ENCODE measurements at regions not wholly inside any gene's neighbourhood (a gene's known extent, or its start where the extent isn't known, plus 50 kb on each side); places are given as distances from the start of the nearest gene placed in this dataset.

DNA sequence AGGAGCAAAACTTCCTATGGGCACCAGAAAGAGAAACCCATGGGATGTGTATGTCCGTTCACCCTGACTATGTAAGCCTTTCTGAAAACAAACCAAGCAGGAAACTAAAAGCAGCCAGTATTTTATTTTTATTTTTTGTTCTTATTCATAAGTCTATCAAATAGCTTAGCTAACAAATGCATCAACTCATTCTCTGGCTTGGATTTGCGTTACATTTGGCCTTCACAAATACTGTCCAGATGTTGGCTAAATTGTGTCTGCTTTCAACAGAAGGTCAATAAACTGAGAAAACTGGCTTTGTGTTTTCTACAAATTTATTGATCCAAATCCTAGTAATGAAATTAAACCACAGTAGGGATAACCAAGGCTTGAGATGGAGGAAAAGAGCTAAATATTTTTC is 379.0 kb downstream of the NOVA1 start:
- Mint-ChIP-seq H3K4me3 (no peak overlapping the region), H3K27ac (no peak overlapping the region), H3K36me3 (ENCODE audit: insufficient read depth in 1 of 3, low read depth in 3 of 3) (no peaks in the 10 kb centered on the region), H3K9me3 (no peaks in the 10 kb centered on the region), H3K27me3 (ENCODE audit: low read depth) (no peaks in the 10 kb centered on the region), H3K4me1 (peaks cover 6% of the 10 kb centered on the region in 2 experiments)
- H3K14ac ChIP-seq (ENCODE audit: insufficient read depth, low read length), result no peak overlapping the region
- DNase-seq, result no peak
- H3K23ac ChIP-seq (ENCODE audit: insufficient read length, low read depth, low read length), result no peak overlapping the region
- no peak overlapping the region for H3K18ac ChIP-seq (ENCODE audit: insufficient read length, low read depth, low read length)
- H2AK5ac ChIP-seq (ENCODE audit: insufficient read length, low read length), result no peak overlapping the region
- no peak overlapping the region for H4K91ac ChIP-seq (ENCODE audit: insufficient read length, low read depth, low read length)
- no peaks in the 10 kb centered on the region for H3K79me1 ChIP-seq (ENCODE audit: insufficient read depth, low read depth, low read length, poor library complexity, severe bottlenecking)
- no peak overlapping the region for H3T11ph ChIP-seq (ENCODE audit: low read length)
- no peak overlapping the region for H4K5ac ChIP-seq (ENCODE audit: insufficient read length, low read depth, low read length)
- H2AFZ ChIP-seq (ENCODE audit: low read length), result no peak overlapping the region
- no peaks in the 10 kb centered on the region for H3K23me2 ChIP-seq (ENCODE audit: insufficient read length, low read depth, low read length, poor library complexity, severe bottlenecking)
- no peak overlapping the region for H2BK20ac ChIP-seq (ENCODE audit: low read depth, low read length, poor library complexity, severe bottlenecking)
- H4K8ac ChIP-seq (replicated peaks; ENCODE audit: insufficient read length, low read depth, low read length), result no peak overlapping the region
- no peaks in the 10 kb centered on the region for H3K4me1 ChIP-seq (ENCODE audit: insufficient read depth, low read length)
- no peak overlapping the region for H2BK12ac ChIP-seq (ENCODE audit: insufficient read length, low read depth, low read length)
- H2BK120ac ChIP-seq (ENCODE audit: low read depth, low read length, poor library complexity, severe bottlenecking), result no peak overlapping the region
- H2BK5ac ChIP-seq (ENCODE audit: insufficient read length, low read length), result no peak overlapping the region
- H3K9me3 ChIP-seq (ENCODE audit: control insufficient read depth, low read depth, low read length), result no peaks in the 10 kb centered on the region
- no peak overlapping the region for H3K27ac ChIP-seq (ENCODE audit: insufficient read length, low read depth, low read length)
- H3K27me3 ChIP-seq (ENCODE audit: insufficient read depth, low read length), result no peaks in the 10 kb centered on the region
- H3K4ac ChIP-seq (ENCODE audit: low read depth, low read length), result no peak overlapping the region
- TF ChIP-seq, protein P1, sequence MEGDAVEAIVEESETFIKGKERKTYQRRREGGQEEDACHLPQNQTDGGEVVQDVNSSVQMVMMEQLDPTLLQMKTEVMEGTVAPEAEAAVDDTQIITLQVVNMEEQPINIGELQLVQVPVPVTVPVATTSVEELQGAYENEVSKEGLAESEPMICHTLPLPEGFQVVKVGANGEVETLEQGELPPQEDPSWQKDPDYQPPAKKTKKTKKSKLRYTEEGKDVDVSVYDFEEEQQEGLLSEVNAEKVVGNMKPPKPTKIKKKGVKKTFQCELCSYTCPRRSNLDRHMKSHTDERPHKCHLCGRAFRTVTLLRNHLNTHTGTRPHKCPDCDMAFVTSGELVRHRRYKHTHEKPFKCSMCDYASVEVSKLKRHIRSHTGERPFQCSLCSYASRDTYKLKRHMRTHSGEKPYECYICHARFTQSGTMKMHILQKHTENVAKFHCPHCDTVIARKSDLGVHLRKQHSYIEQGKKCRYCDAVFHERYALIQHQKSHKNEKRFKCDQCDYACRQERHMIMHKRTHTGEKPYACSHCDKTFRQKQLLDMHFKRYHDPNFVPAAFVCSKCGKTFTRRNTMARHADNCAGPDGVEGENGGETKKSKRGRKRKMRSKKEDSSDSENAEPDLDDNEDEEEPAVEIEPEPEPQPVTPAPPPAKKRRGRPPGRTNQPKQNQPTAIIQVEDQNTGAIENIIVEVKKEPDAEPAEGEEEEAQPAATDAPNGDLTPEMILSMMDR (conservative IDR thresholded peaks at IDR 0.05), result no peak
- no peak overlapping the region for H2BK15ac ChIP-seq (ENCODE audit: low read depth, low read length)
- no peaks in the 10 kb centered on the region for H4K20me1 ChIP-seq (ENCODE audit: control insufficient read depth, insufficient read depth, insufficient read length)
- no peaks in the 10 kb centered on the region for H3K79me2 ChIP-seq (ENCODE audit: insufficient read depth, low read length)
- no peak overlapping the region for H3K9ac ChIP-seq (ENCODE audit: extremely low read depth, insufficient read length, low read length)
- no peak overlapping the region for H3K4me2 ChIP-seq (ENCODE audit: insufficient read depth, insufficient read length, low read length)
- H3K56ac ChIP-seq (ENCODE audit: insufficient read length, low read depth, low read length), result no peak overlapping the region
- no CpG with 5 or more reads among the region's 2 CpGs for WGBS (ENCODE audit: extremely low coverage, insufficient read length, low lambda C conversion rate)

Measured in H9 (cell line).